MM.1S (cell line): ENCODE measurements at regions not wholly inside any gene's neighbourhood (a gene's known extent, or its start where the extent isn't known, plus 50 kb on each side); places are given as distances from the start of the nearest gene placed in this dataset.

Experiments
- EZH2 ChIP-seq: fragments of 300-600 bp; sonication (generic); optimal IDR thresholded peaks from 2 replicates; pipeline ENCODE3; 2017; ENCODE audit warnings: low read depth, mild to moderate bottlenecking, antibody characterized with exemption, low read length, mixed read lengths
- TF ChIP-seq, protein P1 (sequence below): fragments of 300-600 bp; sonication (generic); IDR thresholded peaks from 2 replicates; pipeline ENCODE4 v1.5.1; 2016; ENCODE audit warnings: antibody characterized with exemption, low read length, mixed read lengths

DNA sequence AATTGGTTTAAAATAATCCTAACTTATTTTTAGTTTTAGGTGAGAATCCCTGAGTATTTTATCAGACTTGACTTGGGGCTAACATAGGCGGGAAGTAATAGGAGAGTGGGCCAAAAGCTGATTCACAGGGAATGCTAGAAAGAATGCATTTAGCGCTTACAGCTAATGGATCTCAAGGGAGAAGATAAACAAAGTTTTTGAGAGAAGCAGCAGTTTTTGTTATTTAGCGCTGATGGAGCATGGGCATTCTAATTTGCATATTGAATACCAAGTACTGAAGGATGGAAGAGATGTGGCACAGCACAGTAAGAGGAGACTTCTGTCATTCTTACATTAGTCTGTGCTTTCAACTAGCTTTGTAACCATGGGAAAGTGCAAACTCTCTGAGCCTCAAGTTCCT lies 436.0 kb upstream of the FBXO33 start:
- TF ChIP-seq, protein P1, sequence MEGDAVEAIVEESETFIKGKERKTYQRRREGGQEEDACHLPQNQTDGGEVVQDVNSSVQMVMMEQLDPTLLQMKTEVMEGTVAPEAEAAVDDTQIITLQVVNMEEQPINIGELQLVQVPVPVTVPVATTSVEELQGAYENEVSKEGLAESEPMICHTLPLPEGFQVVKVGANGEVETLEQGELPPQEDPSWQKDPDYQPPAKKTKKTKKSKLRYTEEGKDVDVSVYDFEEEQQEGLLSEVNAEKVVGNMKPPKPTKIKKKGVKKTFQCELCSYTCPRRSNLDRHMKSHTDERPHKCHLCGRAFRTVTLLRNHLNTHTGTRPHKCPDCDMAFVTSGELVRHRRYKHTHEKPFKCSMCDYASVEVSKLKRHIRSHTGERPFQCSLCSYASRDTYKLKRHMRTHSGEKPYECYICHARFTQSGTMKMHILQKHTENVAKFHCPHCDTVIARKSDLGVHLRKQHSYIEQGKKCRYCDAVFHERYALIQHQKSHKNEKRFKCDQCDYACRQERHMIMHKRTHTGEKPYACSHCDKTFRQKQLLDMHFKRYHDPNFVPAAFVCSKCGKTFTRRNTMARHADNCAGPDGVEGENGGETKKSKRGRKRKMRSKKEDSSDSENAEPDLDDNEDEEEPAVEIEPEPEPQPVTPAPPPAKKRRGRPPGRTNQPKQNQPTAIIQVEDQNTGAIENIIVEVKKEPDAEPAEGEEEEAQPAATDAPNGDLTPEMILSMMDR, result no peak
- TF ChIP-seq EZH2, result no peak
